HUES6 (cell line): ENCODE measurements at regions not wholly inside any gene's neighbourhood (a gene's known extent, or its start where the extent isn't known, plus 50 kb on each side); places are given as distances from the start of the nearest gene placed in this dataset.

ENCODE experiments used
- H3K27ac ChIP-seq: 2 replicates; pipeline ENCODE4 v1.7.0; 2013; ENCODE audit warnings: low read depth, mild to moderate bottlenecking, low read length, inconsistent platforms
- H3K27me3 ChIP-seq: 2 replicates; pipeline ENCODE4 v1.6.1; 2013; ENCODE audit warnings: low read length; ENCODE audit not compliant: control insufficient read depth, insufficient read depth
- H3K36me3 ChIP-seq: 2 replicates; pipeline ENCODE4 v1.6.1; 2013; ENCODE audit warnings: low read length; ENCODE audit not compliant: control insufficient read depth, insufficient read depth
- H3K4me1 ChIP-seq: 2 replicates; pipeline ENCODE4 v1.6.1; 2013; ENCODE audit warnings: low read length; ENCODE audit not compliant: control insufficient read depth, insufficient read depth
- H3K4me3 ChIP-seq: 2 replicates; pipeline ENCODE4 v1.5.1; 2013; ENCODE audit warnings: low read depth, low read length
- H3K9ac ChIP-seq: one replicate; pipeline ENCODE4 v1.6.1; 2013; ENCODE audit warnings: mild to moderate bottlenecking, low read length
- H3K9me3 ChIP-seq: 2 replicates; pipeline ENCODE4 v1.6.1; 2013; ENCODE audit warnings: low read depth, low read length; ENCODE audit not compliant: control insufficient read depth, insufficient read depth

GRCh38 chr1:95453053-95453452 lies 219.0 kb downstream of the RWDD3 start:
- no peaks in the 10 kb centered on the region for H3K27me3 ChIP-seq
- H3K36me3 ChIP-seq: no peaks in the 10 kb centered on the region
- H3K27ac ChIP-seq: no peak overlapping the region
- peaks cover 3% of the 10 kb centered on the region; the same call in 1 of the 2 replicates for H3K9me3 ChIP-seq
- no peaks in the 10 kb centered on the region for H3K4me1 ChIP-seq
- H3K4me3 ChIP-seq: no peak overlapping the region
- no peak overlapping the region for H3K9ac ChIP-seq

- no peaks in the 10 kb centered on the region for H3K4me1 ChIP-seq
- no peaks in the 10 kb centered on the region for H3K27me3 ChIP-seq
- peaks cover 7% of the 10 kb centered on the region; the same call in 1 of the 2 replicates for H3K9me3 ChIP-seq
- no peak overlapping the region for H3K9ac ChIP-seq
- no peaks in the 10 kb centered on the region for H3K36me3 ChIP-seq
- no peak overlapping the region for H3K27ac ChIP-seq
- H3K4me3 ChIP-seq: no peak overlapping the region
These were observed 233.0 kb downstream of the RWDD3 start for GRCh38 chr1:95467036-95467435.

GRCh38 chr1:95475686-95476457 lies 241.9 kb downstream of the RWDD3 start:
- Histone ChIP-seq H3K27ac (no peak overlapping the region), H3K36me3 (no peaks in the 10 kb centered on the region), H3K4me3 (no peak overlapping the region), H3K9ac (no peak overlapping the region), H3K4me1 (no peaks in the 10 kb centered on the region), H3K27me3 (no peaks in the 10 kb centered on the region), H3K9me3 (peaks cover 17% of the 10 kb centered on the region)

GRCh38 chr1:95496307-95496706 lies 262.3 kb downstream of the RWDD3 start:
- H3K4me1 ChIP-seq: no peaks in the 10 kb centered on the region
- H3K9ac ChIP-seq: no peak overlapping the region
- no peaks in the 10 kb centered on the region for H3K36me3 ChIP-seq
- H3K4me3 ChIP-seq: no peak overlapping the region
- H3K27me3 ChIP-seq: no peaks in the 10 kb centered on the region
- no peaks in the 10 kb centered on the region for H3K9me3 ChIP-seq
- H3K27ac ChIP-seq: no peak overlapping the region

GRCh38 chr1:95496773-95497172 lies 262.8 kb downstream of the RWDD3 start:
- H3K9ac ChIP-seq: no peak overlapping the region
- no peak overlapping the region for H3K4me3 ChIP-seq
- H3K36me3 ChIP-seq: no peaks in the 10 kb centered on the region
- H3K9me3 ChIP-seq: no peaks in the 10 kb centered on the region
- H3K27ac ChIP-seq: no peak overlapping the region
- no peaks in the 10 kb centered on the region for H3K4me1 ChIP-seq
- H3K27me3 ChIP-seq: no peaks in the 10 kb centered on the region

- H3K9me3 ChIP-seq: no peaks in the 10 kb centered on the region
- no peaks in the 10 kb centered on the region for H3K27me3 ChIP-seq
- H3K36me3 ChIP-seq: no peaks in the 10 kb centered on the region
- H3K4me3 ChIP-seq: no peak overlapping the region
- no peaks in the 10 kb centered on the region for H3K4me1 ChIP-seq
- no peak overlapping the region for H3K9ac ChIP-seq
- no peak overlapping the region for H3K27ac ChIP-seq
These were observed 263.6 kb downstream of the RWDD3 start for GRCh38 chr1:95497566-95497965.

GRCh38 chr1:95503278-95504030 lies 269.4 kb downstream of the RWDD3 start:
- Histone ChIP-seq H3K4me3 (no peak overlapping the region), H3K9ac (no peak overlapping the region), H3K27ac (no peak overlapping the region), H3K36me3 (no peaks in the 10 kb centered on the region), H3K27me3 (no peaks in the 10 kb centered on the region), H3K4me1 (peaks cover 6% of the 10 kb centered on the region), H3K9me3 (no peaks in the 10 kb centered on the region)

GRCh38 chr1:95504321-95504720 lies 270.3 kb downstream of the RWDD3 start:
- Histone ChIP-seq H3K27me3 (no peaks in the 10 kb centered on the region), H3K36me3 (no peaks in the 10 kb centered on the region), H3K9ac (no peak overlapping the region), H3K9me3 (no peaks in the 10 kb centered on the region), H3K4me3 (no peak overlapping the region), H3K27ac (no peak overlapping the region), H3K4me1 (peaks cover 6% of the 10 kb centered on the region)

GRCh38 chr1:95506736-95507414 lies 272.9 kb downstream of the RWDD3 start:
- Histone ChIP-seq H3K27ac (no peak overlapping the region), H3K36me3 (no peaks in the 10 kb centered on the region), H3K4me3 (no peak overlapping the region)

GRCh38 chr1:95509989-95510388 lies 276.0 kb downstream of the RWDD3 start:
- Histone ChIP-seq H3K36me3 (no peaks in the 10 kb centered on the region), H3K27me3 (no peaks in the 10 kb centered on the region), H3K27ac (no peak overlapping the region), H3K4me3 (no peak overlapping the region), H3K9me3 (no peaks in the 10 kb centered on the region), H3K9ac (no peak overlapping the region), H3K4me1 (peaks cover 15% of the 10 kb centered on the region)

More at GRCh38 chr1:95506736-95507414, 272.9 kb downstream of the RWDD3 start:
- Histone ChIP-seq H3K9ac (no peak overlapping the region), H3K4me1 (peaks cover 22% of the 10 kb centered on the region), H3K9me3 (no peaks in the 10 kb centered on the region), H3K27me3 (no peaks in the 10 kb centered on the region)

- H3K9me3 ChIP-seq: no peaks in the 10 kb centered on the region
- H3K4me3 ChIP-seq: no peak overlapping the region
- peaks cover 20% of the 10 kb centered on the region for H3K4me1 ChIP-seq
- no peak overlapping the region for H3K9ac ChIP-seq
- no peaks in the 10 kb centered on the region for H3K27me3 ChIP-seq
- H3K27ac ChIP-seq: no peak overlapping the region
- no peaks in the 10 kb centered on the region for H3K36me3 ChIP-seq
These were observed 278.9 kb downstream of the RWDD3 start for GRCh38 chr1:95512925-95513324.
